Fibroblast of skin of left quadriceps (primary cell): ENCODE measurements at regions not wholly inside any gene's neighbourhood (a gene's known extent, or its start where the extent isn't known, plus 50 kb on each side); places are given as distances from the start of the nearest gene placed in this dataset.
"Not testable (repeated sequence)": the region's sequence is repeated elsewhere in the genome, so short reads cannot be mapped to it uniquely, and the experiment has no call there.

Source experiments
- DNase-seq, 2 experiments: peaks; one replicate each; pipeline ENCODE4 v3.0.0-alpha.2; 2013; ENCODE audit warnings: low read depth in 2 of 2

- no peak for DNase-seq
These were observed 54.5 kb upstream of the PRKD1 start for GRCh38 chr14:29982171-29982570.

GRCh38 chr14:29982993-29983392 is 55.3 kb upstream of the PRKD1 start:
- no peak for DNase-seq

- not testable (repeated sequence) for DNase-seq
These were observed 62.8 kb upstream of the PRKD1 start for GRCh38 chr14:29990344-29990857.

GRCh38 chr14:29990993-29991392 is 63.3 kb upstream of the PRKD1 start:
- no peak for DNase-seq

GRCh38 chr14:29993143-29993542 is 65.5 kb upstream of the PRKD1 start:
- DNase-seq = no peak

- DNase-seq = no peak
These were observed 71.4 kb upstream of the PRKD1 start for GRCh38 chr14:29999013-29999539.

- DNase-seq = no peak
These were observed 75.2 kb upstream of the PRKD1 start for GRCh38 chr14:30002859-30003258.

- peak; percentile 38 to 48 for DNase-seq
These were observed 77.6 kb upstream of the PRKD1 start for GRCh38 chr14:30005114-30005808.

- DNase-seq = no peak
These were observed 79.0 kb upstream of the PRKD1 start for GRCh38 chr14:30006695-30007094.

GRCh38 chr14:30015489-30015888 is 87.8 kb upstream of the PRKD1 start:
- DNase-seq = no peak

GRCh38 chr14:30016002-30016401 is 88.4 kb upstream of the PRKD1 start:
- DNase-seq = no peak

- DNase-seq = no peak
These were observed 89.8 kb upstream of the PRKD1 start for GRCh38 chr14:30017370-30017993.

- no peak for DNase-seq
These were observed 92.6 kb upstream of the PRKD1 start for GRCh38 chr14:30020271-30020670.

- DNase-seq = no peak
These were observed 93.0 kb upstream of the PRKD1 start for GRCh38 chr14:30020687-30021086.

- not testable (repeated sequence) for DNase-seq
These were observed 95.7 kb upstream of the PRKD1 start for GRCh38 chr14:30023350-30023749.

GRCh38 chr14:30034152-30034551 is 106.5 kb upstream of the PRKD1 start:
- no peak for DNase-seq

GRCh38 chr14:30035361-30035760 is 107.7 kb upstream of the PRKD1 start:
- no peak for DNase-seq

- DNase-seq = no peak
These were observed 118.1 kb upstream of the PRKD1 start for GRCh38 chr14:30045720-30046119.

GRCh38 chr14:30053103-30053502 is 125.5 kb upstream of the PRKD1 start:
- DNase-seq = no peak

- DNase-seq = no peak
These were observed 126.6 kb upstream of the PRKD1 start for GRCh38 chr14:30054201-30054600.

- no peak for DNase-seq
These were observed 130.8 kb upstream of the PRKD1 start for GRCh38 chr14:30058401-30058800.

- DNase-seq = no peak
These were observed 136.1 kb upstream of the PRKD1 start for GRCh38 chr14:30063746-30064145.

- peak; percentile 12 to 16 for DNase-seq
These were observed 136.8 kb upstream of the PRKD1 start for GRCh38 chr14:30064454-30064853.
